Limb (tissue), 2 donors: ENCODE measurements at regions not wholly inside any gene's neighbourhood (a gene's known extent, or its start where the extent isn't known, plus 50 kb on each side); places are given as distances from the start of the nearest gene placed in this dataset.

ENCODE experiments used
- DNase-seq, 2 donors: peaks; one replicate each; pipeline ENCODE4 v3.0.0-alpha.2; 2016; ENCODE audit errors: extremely low spot score in 2 of 2

GRCh38 chr1:219773775-219774174 is 154.6 kb downstream of the SLC30A10 start:
- DNase-seq: no peak

- DNase-seq: no peak
These were observed 155.2 kb downstream of the SLC30A10 start for GRCh38 chr1:219773110-219773509.

- no peak for DNase-seq
These were observed 155.9 kb downstream of the SLC30A10 start for GRCh38 chr1:219772265-219773036.

- no peak for DNase-seq
These were observed 157.3 kb downstream of the SLC30A10 start for GRCh38 chr1:219771080-219771479.

GRCh38 chr1:219763321-219763720 is 150.4 kb upstream of the ZC3H11B start:
- DNase-seq: no peak

- no peak for DNase-seq
These were observed 148.4 kb upstream of the ZC3H11B start for GRCh38 chr1:219761208-219761860.

GRCh38 chr1:219759095-219759494 is 146.2 kb upstream of the ZC3H11B start:
- no peak for DNase-seq

GRCh38 chr1:219757890-219758289 is 145.0 kb upstream of the ZC3H11B start:
- DNase-seq: peak in 1 of 2 donors; percentile 46

- no peak for DNase-seq
These were observed 142.3 kb upstream of the ZC3H11B start for GRCh38 chr1:219755234-219755633.

- DNase-seq: no peak
These were observed 141.9 kb upstream of the ZC3H11B start for GRCh38 chr1:219754767-219755166.

GRCh38 chr1:219753914-219754313 is 141.0 kb upstream of the ZC3H11B start:
- no peak for DNase-seq

- DNase-seq: no peak
These were observed 139.7 kb upstream of the ZC3H11B start for GRCh38 chr1:219752645-219753044.

GRCh38 chr1:219751870-219752507 is 139.1 kb upstream of the ZC3H11B start:
- no peak for DNase-seq

GRCh38 chr1:219749370-219749769 is 136.5 kb upstream of the ZC3H11B start:
- no peak for DNase-seq

- DNase-seq: no peak
These were observed 133.2 kb upstream of the ZC3H11B start for GRCh38 chr1:219746141-219746540.

- DNase-seq: no peak
These were observed 132.0 kb upstream of the ZC3H11B start for GRCh38 chr1:219744652-219745469.

- no peak for DNase-seq
These were observed 128.4 kb upstream of the ZC3H11B start for GRCh38 chr1:219741011-219741970.

GRCh38 chr1:219733511-219734174 is 120.7 kb upstream of the ZC3H11B start:
- DNase-seq: no peak

GRCh38 chr1:219732814-219733491 is 120.0 kb upstream of the ZC3H11B start:
- no peak for DNase-seq
